ENCODE measurements at regions not wholly inside any gene's neighbourhood (a gene's known extent, or its start where the extent isn't known, plus 50 kb on each side); places are given as distances from the start of the nearest gene placed in this dataset.

- no peak overlapping the region for H3K4me3 Mint-ChIP-seq
- peaks cover 22% of the 10 kb centered on the region for H3K27me3 Mint-ChIP-seq
- no peaks in the 10 kb centered on the region for H3K36me3 Mint-ChIP-seq
- H3K4me1 Mint-ChIP-seq: peaks cover 0 to 1% (median 0%) of the 10 kb centered on the region in 3 donors
- H3K9me3 Mint-ChIP-seq: no peaks in the 10 kb centered on the region
- H3K27ac Mint-ChIP-seq: no peak overlapping the region
Observed at GRCh38 chr2:176643646-176644045, 374.4 kb downstream of the MTX2 start.

GRCh38 chr2:176645494-176645893 lies 376.3 kb downstream of the MTX2 start:
- H3K27ac Mint-ChIP-seq: no peak overlapping the region
- no peaks in the 10 kb centered on the region for H3K36me3 Mint-ChIP-seq
- H3K9me3 Mint-ChIP-seq: no peaks in the 10 kb centered on the region
- peaks cover 20% of the 10 kb centered on the region for H3K27me3 Mint-ChIP-seq
- peaks cover 0 to 1% (median 0%) of the 10 kb centered on the region in 3 donors for H3K4me1 Mint-ChIP-seq
- H3K4me3 Mint-ChIP-seq: no peak overlapping the region

GRCh38 chr2:176646033-176646615 lies 376.9 kb downstream of the MTX2 start:
- Mint-ChIP-seq H3K27me3 (peaks cover 17% of the 10 kb centered on the region), H3K36me3 (no peaks in the 10 kb centered on the region), H3K27ac (no peak overlapping the region), H3K9me3 (no peaks in the 10 kb centered on the region), H3K4me1 (peaks cover 0 to 1% (median 0%) of the 10 kb centered on the region in 3 donors), H3K4me3 (no peak overlapping the region)

GRCh38 chr2:176647325-176648165 lies 378.3 kb downstream of the MTX2 start:
- peaks cover 0 to 2% (median 0%) of the 10 kb centered on the region in 3 donors for H3K4me1 Mint-ChIP-seq
- peaks cover 14% of the 10 kb centered on the region for H3K27me3 Mint-ChIP-seq
- H3K9me3 Mint-ChIP-seq: no peaks in the 10 kb centered on the region
- H3K36me3 Mint-ChIP-seq: no peaks in the 10 kb centered on the region
- no peak overlapping the region for H3K27ac Mint-ChIP-seq
- H3K4me3 Mint-ChIP-seq: no peak overlapping the region

GRCh38 chr2:176648700-176649297 lies 379.6 kb downstream of the MTX2 start:
- Mint-ChIP-seq H3K27ac (no peak overlapping the region), H3K27me3 (peaks cover 9% of the 10 kb centered on the region)

GRCh38 chr2:176650104-176650837 lies 381.0 kb downstream of the MTX2 start:
- H3K4me3 Mint-ChIP-seq: no peak overlapping the region
- peaks cover 14% of the 10 kb centered on the region for H3K27me3 Mint-ChIP-seq
- no peak overlapping the region for H3K27ac Mint-ChIP-seq
- no peaks in the 10 kb centered on the region for H3K36me3 Mint-ChIP-seq
- H3K4me1 Mint-ChIP-seq: peaks cover 0 to 4% (median 2%) of the 10 kb centered on the region in 3 donors
- H3K9me3 Mint-ChIP-seq: no peaks in the 10 kb centered on the region

More at GRCh38 chr2:176648700-176649297, 379.6 kb downstream of the MTX2 start:
- Mint-ChIP-seq H3K4me3 (no peak overlapping the region), H3K4me1 (peaks cover 0 to 2% (median 0%) of the 10 kb centered on the region in 3 donors), H3K9me3 (no peaks in the 10 kb centered on the region), H3K36me3 (no peaks in the 10 kb centered on the region)

- Mint-ChIP-seq H3K4me1 (peaks cover 0 to 4% (median 2%) of the 10 kb centered on the region in 3 donors), H3K4me3 (no peak overlapping the region), H3K36me3 (no peaks in the 10 kb centered on the region), H3K27ac (no peak overlapping the region), H3K27me3 (peaks cover 17% of the 10 kb centered on the region), H3K9me3 (no peaks in the 10 kb centered on the region)
Observed at GRCh38 chr2:176650838-176651555, 381.8 kb downstream of the MTX2 start.

- H3K27me3 Mint-ChIP-seq: peaks cover 22% of the 10 kb centered on the region
- H3K27ac Mint-ChIP-seq: no peak overlapping the region
- peaks cover 0 to 4% (median 2%) of the 10 kb centered on the region in 3 donors for H3K4me1 Mint-ChIP-seq
- H3K4me3 Mint-ChIP-seq: no peak overlapping the region
- H3K9me3 Mint-ChIP-seq: no peaks in the 10 kb centered on the region
- H3K36me3 Mint-ChIP-seq: no peaks in the 10 kb centered on the region
Observed at GRCh38 chr2:176652300-176653182, 383.3 kb downstream of the MTX2 start.

- Mint-ChIP-seq H3K9me3 (no peaks in the 10 kb centered on the region), H3K36me3 (no peaks in the 10 kb centered on the region), H3K4me1 (peaks cover 0 to 4% (median 2%) of the 10 kb centered on the region in 3 donors), H3K27ac (no peak overlapping the region), H3K4me3 (no peak overlapping the region), H3K27me3 (peaks cover 23% of the 10 kb centered on the region)
Observed at GRCh38 chr2:176653479-176654443, 384.5 kb downstream of the MTX2 start.

GRCh38 chr2:176656038-176656775 lies 387.0 kb downstream of the MTX2 start:
- Mint-ChIP-seq H3K36me3 (no peaks in the 10 kb centered on the region), H3K4me1 (peaks cover 0 to 4% (median 2%) of the 10 kb centered on the region in 3 donors), H3K4me3 (no peak overlapping the region), H3K27ac (no peak overlapping the region), H3K27me3 (peaks cover 22% of the 10 kb centered on the region), H3K9me3 (no peaks in the 10 kb centered on the region)

GRCh38 chr2:176656776-176657140 lies 387.5 kb downstream of the MTX2 start:
- H3K27ac Mint-ChIP-seq: no peak overlapping the region
- H3K4me3 Mint-ChIP-seq: no peak overlapping the region
- peaks cover 0 to 4% (median 2%) of the 10 kb centered on the region in 3 donors for H3K4me1 Mint-ChIP-seq
- H3K36me3 Mint-ChIP-seq: no peaks in the 10 kb centered on the region
- no peaks in the 10 kb centered on the region for H3K9me3 Mint-ChIP-seq
- H3K27me3 Mint-ChIP-seq: peaks cover 22% of the 10 kb centered on the region

GRCh38 chr2:176657393-176657792 lies 388.2 kb downstream of the MTX2 start:
- Mint-ChIP-seq H3K27ac (no peak overlapping the region), H3K9me3 (no peaks in the 10 kb centered on the region), H3K27me3 (peaks cover 23% of the 10 kb centered on the region)

More at GRCh38 chr2:176657393-176657792, 388.2 kb downstream of the MTX2 start:
- H3K4me1 Mint-ChIP-seq: peaks cover 0 to 3% (median 2%) of the 10 kb centered on the region in 3 donors
- no peak overlapping the region for H3K4me3 Mint-ChIP-seq
- no peaks in the 10 kb centered on the region for H3K36me3 Mint-ChIP-seq

Data from IgD-negative memory B cell (primary cell).